Liver (tissue), 8 donors: ENCODE measurements at regions not wholly inside any gene's neighbourhood (a gene's known extent, or its start where the extent isn't known, plus 50 kb on each side); places are given as distances from the start of the nearest gene placed in this dataset.

Source experiments
- DNase-seq: peaks from one replicate; pipeline ENCODE4 v3.0.0-alpha.2; 2017; ENCODE audit warnings: low spot score
- H3K27ac ChIP-seq, 2 donors: one replicate each; pipeline ENCODE4 v1.7.0; 2013; ENCODE audit warnings: inconsistent platforms in 2 of 2, low read length in 2 of 2, control low read depth in 1 of 2, low read depth in 1 of 2, mild to moderate bottlenecking in 1 of 2
- H3K27me3 ChIP-seq, 4 donors: one replicate each; pipeline versions ENCODE4 v1.6.1 to v1.7.0; 2013; ENCODE audit warnings: low read length in 3 of 4, inconsistent platforms in 1 of 4, mild to moderate bottlenecking in 1 of 4, moderate library complexity in 1 of 4; ENCODE audit not compliant: control insufficient read depth in 4 of 4, insufficient read depth in 4 of 4
- H3K36me3 ChIP-seq, 4 donors: one replicate each; pipeline versions ENCODE4 v1.6.1 to v1.7.0; 2013; ENCODE audit warnings: low read length in 3 of 4, mild to moderate bottlenecking in 3 of 4, low read depth in 1 of 4, moderate library complexity in 1 of 4; ENCODE audit not compliant: control insufficient read depth in 4 of 4, insufficient read depth in 3 of 4
- H3K4me1 ChIP-seq, 4 donors: one replicate each; pipeline versions ENCODE4 v1.6.1 to v1.7.0; 2013; ENCODE audit warnings: low read length in 3 of 4, mild to moderate bottlenecking in 3 of 4, moderate library complexity in 1 of 4; ENCODE audit not compliant: control insufficient read depth in 4 of 4, insufficient read depth in 4 of 4
- H3K4me3 ChIP-seq, 3 donors: one replicate each; pipeline versions ENCODE4 v1.6.1 to v1.7.0; 2013; ENCODE audit warnings: low read length in 3 of 3, control low read depth in 1 of 3, low read depth in 1 of 3, mild to moderate bottlenecking in 1 of 3
- H3K9ac ChIP-seq, 2 donors: one replicate each; pipeline ENCODE4 v1.7.0; 2013; ENCODE audit warnings: low read length in 2 of 2, mild to moderate bottlenecking in 2 of 2, moderate library complexity in 2 of 2, control low read depth in 1 of 2, low read depth in 1 of 2
- H3K9me3 ChIP-seq, 4 donors: one replicate each; pipeline versions ENCODE4 v1.6.1 to v1.7.0; 2013; ENCODE audit warnings: low read length in 3 of 4; ENCODE audit not compliant: control insufficient read depth in 4 of 4
- ATF3 ChIP-seq: IDR thresholded peaks from 2 replicates; pipeline ENCODE4 v1.6.1; 2016; ENCODE audit warnings: antibody characterized with exemption
- CTCF ChIP-seq: fragments of 150-350 bp; IDR thresholded peaks from 2 replicates; pipeline ENCODE4 v1.5.1; 2017; ENCODE audit warnings: improper control_type of control experiment, low read depth, low read length; ENCODE audit not compliant: missing input control
- EGR1 ChIP-seq, 2 donors: IDR thresholded peaks; 2 replicates each; pipeline ENCODE4 v1.6.1; 2016 to 2018; ENCODE audit warnings: antibody characterized with exemption in 2 of 2, low read depth in 2 of 2
- FOXA1 ChIP-seq: IDR thresholded peaks from 2 replicates; pipeline ENCODE4 v1.6.1; 2016; ENCODE audit warnings: antibody characterized with exemption
- FOXA2 ChIP-seq: IDR thresholded peaks from 2 replicates; pipeline ENCODE4 v1.6.1; 2016; ENCODE audit warnings: antibody characterized with exemption
- GABPA ChIP-seq, 2 donors: IDR thresholded peaks in 1 of 2; conservative IDR thresholded peaks in 1 of 2; 2 replicates each; pipeline ENCODE4 v1.6.1; 2016; ENCODE audit warnings: antibody characterized with exemption in 2 of 2, mild to moderate bottlenecking in 1 of 2, moderate library complexity in 1 of 2
- HNF4A ChIP-seq, 2 donors: conservative IDR thresholded peaks; 2 replicates each; pipeline ENCODE4 v1.6.1; 2016; ENCODE audit warnings: antibody characterized with exemption in 2 of 2, mild to moderate bottlenecking in 2 of 2
- HNF4G ChIP-seq: IDR thresholded peaks from 2 replicates; pipeline ENCODE4 v1.6.1; 2016; ENCODE audit warnings: antibody characterized with exemption
- JUND ChIP-seq, 2 donors: IDR thresholded peaks; 2 replicates each; pipeline ENCODE4 v1.6.1; 2016; ENCODE audit warnings: antibody characterized with exemption in 2 of 2
- MAX ChIP-seq: IDR thresholded peaks from 2 replicates; pipeline ENCODE4 v1.6.1; 2016; ENCODE audit warnings: antibody characterized with exemption
- NR2F2 ChIP-seq: IDR thresholded peaks from 2 replicates; pipeline ENCODE4 v1.6.1; 2016; ENCODE audit warnings: antibody characterized with exemption
- RAD21 ChIP-seq, 2 donors: IDR thresholded peaks; 2 replicates each; pipeline ENCODE4 v1.6.1; 2016; ENCODE audit warnings: antibody characterized with exemption in 2 of 2, mild to moderate bottlenecking in 2 of 2
- REST ChIP-seq: IDR thresholded peaks from 2 replicates; pipeline ENCODE4 v1.6.1; 2016; ENCODE audit warnings: antibody characterized with exemption, mild to moderate bottlenecking
- RXRA ChIP-seq, 2 donors: IDR thresholded peaks; 2 replicates each; pipeline ENCODE4 v1.6.1; 2017 to 2018; ENCODE audit warnings: antibody characterized with exemption in 2 of 2, mild to moderate bottlenecking in 1 of 2
- SP1 ChIP-seq: IDR thresholded peaks from 2 replicates; pipeline ENCODE4 v1.6.1; 2018; ENCODE audit warnings: antibody characterized with exemption, mild to moderate bottlenecking
- TAF1 ChIP-seq: conservative IDR thresholded peaks from 2 replicates; pipeline ENCODE4 v1.6.1; 2016; ENCODE audit warnings: antibody characterized with exemption, mild to moderate bottlenecking
- YY1 ChIP-seq: IDR thresholded peaks from 2 replicates; pipeline ENCODE4 v1.6.1; 2016; ENCODE audit warnings: antibody characterized with exemption, mild to moderate bottlenecking
- WGBS: extraction: QIAGEN DNeasy Blood & Tissue Kit; methylation state at CpG from one replicate; pipeline ENCODE4 v1.1.7; 2013; 5-methylcytosine and 5-hydroxymethylcytosine counted together
- TF ChIP-seq, protein P1 (sequence below): IDR thresholded peaks from 2 replicates; pipeline ENCODE4 v1.6.1; 2016; ENCODE audit warnings: antibody characterized with exemption
- donor health status: healthy.
- donor health status: healthy.
- donor health status: healthy.
- donor health status: healthy.
- donor health status: healthy.

DNA sequence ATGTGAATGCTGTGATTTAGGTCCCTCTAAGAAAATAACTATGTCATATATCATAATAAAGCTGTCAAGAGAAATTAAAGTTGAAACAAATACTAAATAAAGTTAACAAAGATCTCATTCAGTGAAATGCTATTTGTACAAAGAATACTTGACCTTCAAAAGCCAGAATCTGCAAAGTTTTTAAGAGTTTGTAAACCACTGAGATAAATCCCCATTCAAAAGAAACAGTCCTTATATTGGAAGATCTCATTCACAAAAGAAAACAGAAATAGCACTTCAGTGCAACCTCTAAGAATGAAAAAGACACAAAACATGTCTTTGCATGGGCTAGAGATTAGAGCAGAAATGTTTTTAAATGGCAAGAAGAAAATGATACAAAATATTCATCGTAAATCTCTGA is 149.1 kb upstream of the USP38 start:
- Histone ChIP-seq H3K27me3 (no peaks in the 10 kb centered on the region), H3K4me1 (peaks cover 0 to 2% (median 0%) of the 10 kb centered on the region in 4 donors), H3K9me3 (no peaks in the 10 kb centered on the region), H3K36me3 (no peaks in the 10 kb centered on the region), H3K27ac (no peak overlapping the region), H3K4me3 (no peak overlapping the region), H3K9ac (no peak overlapping the region)
- no peak for DNase-seq
- TF ChIP-seq MAX = no peak
- no peak for TF ChIP-seq RAD21 (IDR thresholded peaks at IDR 0.05)
- no peak for TF ChIP-seq HNF4A (conservative IDR thresholded peaks at IDR 0.05)
- no peak for TF ChIP-seq SP1
- TF ChIP-seq GABPA (IDR thresholded peaks at IDR 0.05 in 1 of 2, conservative IDR thresholded peaks at IDR 0.05 in 1 of 2) = no peak
- no peak for TF ChIP-seq FOXA2
- TF ChIP-seq JUND (IDR thresholded peaks at IDR 0.05) = no peak
- no peak for TF ChIP-seq EGR1 (IDR thresholded peaks at IDR 0.05; ENCODE audit: low read depth in 2 of 2)
- WGBS = 98% methylated on average over 1 of the region's 1 CpG

DNA sequence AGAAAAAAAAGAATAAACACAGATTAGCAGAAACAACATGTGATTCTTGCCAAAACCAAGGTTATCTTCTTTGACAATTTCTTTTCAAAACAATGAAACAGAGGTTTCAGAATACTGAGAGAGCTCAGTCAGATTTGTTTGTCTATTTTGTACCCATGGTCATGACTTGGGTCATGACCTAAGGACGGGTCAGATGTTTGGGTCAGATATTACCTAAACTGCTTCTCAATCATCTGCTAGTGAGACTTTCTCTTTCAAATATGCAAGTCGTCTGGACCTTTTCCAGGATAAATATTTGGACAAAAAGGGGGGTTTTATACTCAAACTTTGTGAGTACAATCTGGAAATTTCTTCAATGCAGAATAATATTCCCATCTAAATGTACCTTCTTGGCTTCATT is 148.3 kb upstream of the USP38 start:
- TF ChIP-seq HNF4G (no peak), RXRA (IDR thresholded peaks at IDR 0.05) (peak; percentile 26 to 52), CTCF (no peak), ATF3 (no peak), FOXA2 (no peak), MAX (no peak), GABPA (IDR thresholded peaks at IDR 0.05 in 1 of 2, conservative IDR thresholded peaks at IDR 0.05 in 1 of 2) (no peak), HNF4A (conservative IDR thresholded peaks at IDR 0.05) (peak; percentile 26 to 34), NR2F2 (peak; percentile 50), YY1 (no peak), EGR1 (IDR thresholded peaks at IDR 0.05; ENCODE audit: low read depth in 2 of 2) (no peak), RAD21 (IDR thresholded peaks at IDR 0.05) (no peak), REST (no peak), TAF1 (no peak), FOXA1 (no peak), JUND (IDR thresholded peaks at IDR 0.05) (no peak), SP1 (no peak)
- TF ChIP-seq, protein P1, sequence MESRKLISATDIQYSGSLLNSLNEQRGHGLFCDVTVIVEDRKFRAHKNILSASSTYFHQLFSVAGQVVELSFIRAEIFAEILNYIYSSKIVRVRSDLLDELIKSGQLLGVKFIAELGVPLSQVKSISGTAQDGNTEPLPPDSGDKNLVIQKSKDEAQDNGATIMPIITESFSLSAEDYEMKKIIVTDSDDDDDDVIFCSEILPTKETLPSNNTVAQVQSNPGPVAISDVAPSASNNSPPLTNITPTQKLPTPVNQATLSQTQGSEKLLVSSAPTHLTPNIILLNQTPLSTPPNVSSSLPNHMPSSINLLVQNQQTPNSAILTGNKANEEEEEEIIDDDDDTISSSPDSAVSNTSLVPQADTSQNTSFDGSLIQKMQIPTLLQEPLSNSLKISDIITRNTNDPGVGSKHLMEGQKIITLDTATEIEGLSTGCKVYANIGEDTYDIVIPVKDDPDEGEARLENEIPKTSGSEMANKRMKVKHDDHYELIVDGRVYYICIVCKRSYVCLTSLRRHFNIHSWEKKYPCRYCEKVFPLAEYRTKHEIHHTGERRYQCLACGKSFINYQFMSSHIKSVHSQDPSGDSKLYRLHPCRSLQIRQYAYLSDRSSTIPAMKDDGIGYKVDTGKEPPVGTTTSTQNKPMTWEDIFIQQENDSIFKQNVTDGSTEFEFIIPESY = no peak
- no peaks in the 10 kb centered on the region for H3K27me3 ChIP-seq
- H3K4me3 ChIP-seq = no peak overlapping the region
- H3K9ac ChIP-seq = no peak overlapping the region
- no peaks in the 10 kb centered on the region for H3K36me3 ChIP-seq
- H3K4me1 ChIP-seq = peaks cover 0 to 2% (median 0%) of the 10 kb centered on the region in 4 donors
- no peaks in the 10 kb centered on the region for H3K9me3 ChIP-seq
- no peak for DNase-seq
- WGBS = 29% methylated on average over 2 of the region's 2 CpGs
- H3K27ac ChIP-seq = no peak overlapping the region
